RWPE1 (cell line): ENCODE measurements at regions not wholly inside any gene's neighbourhood (a gene's known extent, or its start where the extent isn't known, plus 50 kb on each side); places are given as distances from the start of the nearest gene placed in this dataset.
"Not testable (repeated sequence)": the region's sequence is repeated elsewhere in the genome, so short reads cannot be mapped to it uniquely, and the experiment has no call there.

Experiments used
- CTCF ChIA-PET: fragments of 350-600 bp; sonication (Branson Sonifier 250); formaldehyde crosslinking; extraction: SDS; loops from one replicate; lab custom pipeline; 2021; lab: Yijun Ruan, JAX
- POLR2A ChIA-PET: fragments of 400-600 bp; formaldehyde crosslinking; extraction: SDS; loops from one replicate; lab custom pipeline; 2020; ENCODE audit warnings: antibody characterized with exemption; ENCODE audit not compliant: low non-redundant PET; lab: Yijun Ruan, JAX
- DNase-seq: peaks from one replicate; pipeline ENCODE4 v3.0.0; 2012; ENCODE audit warnings: low spot score
- H3K27ac ChIP-seq: fragments of 450-650 bp; 2 replicates; pipeline ENCODE4 v1.5.1; 2017
- CTCF ChIP-seq: fragments of 450-650 bp; conservative IDR thresholded peaks from 2 replicates; pipeline ENCODE4 v1.5.1; 2017; ENCODE audit warnings: low read depth, mild to moderate bottlenecking

DNA sequence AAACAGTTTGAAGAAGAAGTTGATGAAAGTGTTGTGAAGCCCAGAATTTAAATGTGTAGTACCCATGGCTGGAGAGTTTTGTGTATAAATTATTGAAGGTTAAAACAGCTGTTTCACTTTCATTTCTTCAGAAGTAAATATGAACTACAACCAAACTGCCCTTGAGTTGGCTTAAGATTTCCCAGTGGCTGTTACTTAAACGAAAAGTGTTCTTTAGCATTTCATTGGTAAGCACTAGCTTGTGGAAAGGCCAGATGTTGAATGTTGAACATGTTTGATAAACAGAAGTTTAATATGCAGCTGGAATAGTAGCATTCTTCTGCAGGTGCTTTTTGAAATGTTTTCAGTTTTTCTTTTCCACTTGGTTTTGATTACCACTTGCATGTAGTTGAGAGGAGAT, 83.2 kb upstream of the TNRC6B start:
- no peak for DNase-seq
- POLR2A ChIA-PET: no interaction called here
- no peak for TF ChIP-seq CTCF
- CTCF ChIA-PET: no interaction called here
- H3K27ac ChIP-seq: no peak overlapping the region

DNA sequence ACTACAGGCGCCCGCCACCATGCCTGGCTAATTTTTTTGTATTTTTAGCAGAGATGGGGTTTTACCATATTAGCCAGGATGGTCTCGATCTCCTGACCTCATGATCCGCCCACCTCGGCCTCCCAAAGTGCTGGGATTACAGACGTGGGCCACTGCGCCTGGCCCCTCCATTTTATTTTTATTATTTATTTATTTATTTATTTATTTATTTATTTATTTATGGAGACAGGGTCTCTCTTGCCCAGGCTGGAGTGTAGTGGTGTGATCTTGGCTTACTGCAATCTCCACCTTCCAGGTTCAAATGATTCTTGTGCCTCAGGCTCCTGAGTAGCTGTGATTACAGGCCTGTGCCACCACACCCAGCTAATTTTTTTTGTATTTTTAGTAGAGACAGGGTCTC, 77.8 kb upstream of the TNRC6B start:
- CTCF ChIA-PET, DNase-seq, H3K27ac ChIP-seq, POLR2A ChIA-PET: not testable (repeated sequence)

DNA sequence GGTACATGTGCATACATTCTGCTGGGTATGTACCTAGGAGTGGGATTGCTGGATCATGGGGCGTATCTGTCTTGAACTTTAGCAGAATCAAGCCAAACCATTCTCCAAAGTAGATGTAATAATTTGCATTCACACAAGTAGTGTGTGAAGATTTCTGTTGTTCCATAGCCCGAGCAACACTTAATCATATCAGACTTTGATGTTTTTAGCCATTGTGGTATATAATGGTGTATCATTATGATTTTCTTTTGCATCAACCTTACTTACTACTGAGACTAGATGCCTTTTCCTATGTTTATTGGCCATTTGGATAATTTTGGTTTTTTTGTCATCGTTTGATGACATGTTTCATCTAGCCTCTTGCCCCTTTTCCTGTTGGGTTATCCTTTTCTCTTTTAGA, 72.0 kb upstream of the TNRC6B start:
- ChIA-PET POLR2A (no interaction called here), CTCF (no interaction called here)
- no peak for TF ChIP-seq CTCF
- H3K27ac ChIP-seq: no peak overlapping the region
- DNase-seq: no peak

DNA sequence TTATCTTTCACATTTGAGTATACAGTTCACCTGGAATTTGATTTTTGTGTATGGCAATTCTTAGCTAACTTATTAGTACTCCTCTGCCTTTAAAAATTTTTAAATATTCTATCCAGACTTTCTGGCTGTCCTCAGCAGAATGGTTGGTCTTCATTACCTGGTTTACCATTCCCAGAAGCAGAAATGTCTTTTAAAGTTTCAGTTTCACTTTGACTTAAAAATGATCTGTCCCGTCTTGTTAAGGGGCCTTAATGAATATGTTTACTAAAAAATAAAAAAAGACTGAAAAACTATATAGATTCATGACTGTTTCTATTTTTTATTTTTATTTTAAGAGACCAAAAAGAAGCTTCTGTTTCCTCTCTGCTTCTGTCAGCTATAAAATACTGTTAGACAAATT, 70.5 kb upstream of the TNRC6B start:
- TF ChIP-seq CTCF: no peak
- H3K27ac ChIP-seq: no peak overlapping the region
- peak; percentile 14 for DNase-seq
- ChIA-PET CTCF (interaction anchor here (0.6 kb wide), 1 partner anchor 51 kb away, joined by 3 read pairs; no protein-coding TSS in a partner anchor), POLR2A (no interaction called here)

- peak; percentile 24 for DNase-seq
- POLR2A ChIA-PET: no interaction called here
- CTCF ChIA-PET: no interaction called here
- no peak for TF ChIP-seq CTCF
- H3K27ac ChIP-seq: peak overlapping the region; percentile 50
These were observed 69.8 kb upstream of the TNRC6B start for GRCh38 chr22:40107851-40108378.

DNA sequence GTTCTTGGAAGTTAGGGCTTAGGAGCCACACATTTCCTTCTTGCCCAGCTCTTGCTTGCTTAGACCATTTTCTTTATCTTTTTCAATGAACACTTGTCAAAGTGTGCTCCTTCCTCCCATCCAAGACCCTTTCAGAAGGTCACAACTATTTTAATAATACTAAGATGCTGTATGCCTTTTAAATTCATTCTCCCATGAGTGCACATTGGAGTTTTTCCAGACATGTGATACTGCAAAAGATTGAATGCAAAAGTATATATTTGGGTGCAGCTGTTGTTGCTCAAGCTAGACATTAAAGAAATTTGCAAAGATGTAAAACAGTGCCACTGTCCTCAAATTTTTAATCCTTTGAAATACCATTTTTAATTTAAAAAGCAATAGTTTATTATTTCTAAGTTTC, 69.3 kb upstream of the TNRC6B start:
- no peak for TF ChIP-seq CTCF
- ChIA-PET CTCF (no interaction called here), POLR2A (no interaction called here)
- H3K27ac ChIP-seq: peak overlapping the region; percentile 50
- DNase-seq: no peak

- H3K27ac ChIP-seq, DNase-seq, POLR2A ChIA-PET, CTCF ChIA-PET: not testable (repeated sequence)
These were observed 68.8 kb upstream of the TNRC6B start for GRCh38 chr22:40108926-40109325.

DNA sequence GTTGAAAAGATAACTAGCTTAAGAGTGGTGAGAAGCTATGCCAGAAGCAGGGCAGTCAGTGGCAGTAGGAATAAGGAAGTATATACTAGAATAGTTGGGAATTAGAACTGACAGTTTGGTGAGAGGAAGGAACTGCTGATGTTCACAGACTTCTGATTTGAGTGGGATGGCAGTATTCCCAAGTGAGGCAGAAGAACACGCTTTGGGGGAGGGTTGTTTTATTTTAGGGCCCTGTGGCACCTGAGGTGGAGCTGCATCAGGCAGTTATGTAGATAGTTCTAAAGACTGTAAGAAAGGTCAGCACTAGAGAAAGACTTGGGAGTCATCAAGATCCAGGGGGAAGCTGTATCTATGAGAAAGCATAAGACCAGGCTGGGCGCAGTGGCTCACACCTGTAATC, 66.3 kb upstream of the TNRC6B start:
- POLR2A ChIA-PET: no interaction called here
- DNase-seq: no peak
- H3K27ac ChIP-seq: no peak overlapping the region
- CTCF ChIA-PET: no interaction called here
- no peak for TF ChIP-seq CTCF
